HepG2 (cell line): ENCODE measurements at regions not wholly inside any gene's neighbourhood (a gene's known extent, or its start where the extent isn't known, plus 50 kb on each side); places are given as distances from the start of the nearest gene placed in this dataset.
A peak's percentile ranks its signal among the peaks of the same experiment; 100 is the strongest.

Experiments used
- AHDC1 ChIP-seq: sonication (generic); formaldehyde crosslinking; IDR thresholded peaks from 2 replicates; pipeline ENCODE4 v1.5.1; 2020; ENCODE audit warnings: mild to moderate bottlenecking, missing genetic modification reagents, borderline replicate concordance
- AKNA ChIP-seq: sonication (generic); formaldehyde crosslinking; IDR thresholded peaks from 2 replicates; pipeline ENCODE4 v1.4.0; 2020; ENCODE audit warnings: missing genetic modification reagents, borderline replicate concordance
- BCL6 ChIP-seq: IDR thresholded peaks from 2 replicates; pipeline ENCODE4 v1.6.1; 2016; ENCODE audit warnings: missing genetic modification reagents, missing compliant biosample characterization
- CBFB ChIP-seq: sonication (generic); formaldehyde crosslinking; IDR thresholded peaks from 2 replicates; pipeline ENCODE4 v1.4.0; 2020; ENCODE audit warnings: missing genetic modification reagents
- CREB3 ChIP-seq: sonication (generic); formaldehyde crosslinking; IDR thresholded peaks from 2 replicates; pipeline ENCODE4 v1.5.0; 2020; ENCODE audit warnings: missing genetic modification reagents
- ERF ChIP-seq: IDR thresholded peaks from 2 replicates; pipeline ENCODE4 v1.6.1; 2018; ENCODE audit warnings: missing biosample characterization, missing genetic modification reagents
- FOXK1 ChIP-seq: sonication (generic); formaldehyde crosslinking; IDR thresholded peaks from 2 replicates; pipeline ENCODE4 v1.4.0; 2020; ENCODE audit warnings: low read depth, missing genetic modification reagents, borderline replicate concordance
- FOXP1 ChIP-seq, 2 experiments: fragments of 450-650 bp in 1 of 2; IDR thresholded peaks; 2 replicates each; pipeline ENCODE4 v1.6.1; 2017 to 2018; ENCODE audit warnings: antibody characterized with exemption in 1 of 2
- FOXP4 ChIP-seq: sonication (generic); formaldehyde crosslinking; IDR thresholded peaks from 2 replicates; pipeline ENCODE4 v1.4.0; 2020; ENCODE audit warnings: missing genetic modification reagents
- MATR3 ChIP-seq: sonication (generic); formaldehyde crosslinking; IDR thresholded peaks from 2 replicates; pipeline ENCODE4 v1.4.0; 2020; ENCODE audit warnings: missing genetic modification reagents
- NKX3-1 ChIP-seq: sonication (generic); formaldehyde crosslinking; IDR thresholded peaks from 2 replicates; pipeline ENCODE4 v1.5.0; 2020; ENCODE audit warnings: missing genetic modification reagents
- NPAS2 ChIP-seq: sonication (generic); formaldehyde crosslinking; IDR thresholded peaks from 2 replicates; pipeline ENCODE4 v1.8.0; 2022; ENCODE audit warnings: mild to moderate bottlenecking, missing genetic modification reagents, borderline replicate concordance
- NR2F6 ChIP-seq, 2 experiments: IDR thresholded peaks; 2 replicates each; pipeline ENCODE4 v1.6.1; 2016; ENCODE audit warnings: antibody characterized with exemption in 1 of 2, mild to moderate bottlenecking in 1 of 2
- ZKSCAN1 ChIP-seq: fragments of 150-350 bp; IDR thresholded peaks from 2 replicates; pipeline ENCODE4 v1.6.1; 2014; ENCODE audit warnings: low read length
- ZNF292 ChIP-seq: sonication (generic); formaldehyde crosslinking; IDR thresholded peaks from 2 replicates; pipeline ENCODE4 v1.8.1; 2022; ENCODE audit warnings: mild to moderate bottlenecking, low read depth, missing genetic modification reagents, borderline replicate concordance

GRCh38 chr5:67605730-67606585 is 409.4 kb upstream of the CD180 start (continued):
- TF ChIP-seq AHDC1 (CRISPR knock-in tag) = peak; percentile 81; the same call in 1 of the 2 replicates
- no peak for TF ChIP-seq FOXP1 (IDR thresholded peaks at IDR 0.05)
- TF ChIP-seq FOXP1 (CRISPR knock-in tag; IDR thresholded peaks at IDR 0.05) = no peak; the same call in 1 of the 2 replicates
- TF ChIP-seq BCL6 (CRISPR knock-in tag) = peak; percentile 57; the same call in 1 of the 2 replicates
- TF ChIP-seq AKNA (CRISPR knock-in tag) = no peak
- peak; percentile 47; the same call in 1 of the 2 replicates for TF ChIP-seq ZNF292
- no peak for TF ChIP-seq CBFB
- TF ChIP-seq FOXP4 (CRISPR knock-in tag) = peak; percentile 36
- no peak for TF ChIP-seq ERF
- TF ChIP-seq NR2F6 (IDR thresholded peaks at IDR 0.05) = peak; percentile 73
- TF ChIP-seq NR2F6 (CRISPR knock-in tag; IDR thresholded peaks at IDR 0.05) = peak; percentile 41; the same call in 1 of the 2 replicates
- TF ChIP-seq MATR3 (CRISPR knock-in tag) = no peak
- no peak; the same call in 1 of the 2 replicates for TF ChIP-seq FOXK1
- TF ChIP-seq ZKSCAN1 = no peak
- TF ChIP-seq CREB3 = no peak
- TF ChIP-seq NPAS2 (CRISPR knock-in tag) = no peak
- TF ChIP-seq NKX3-1 (CRISPR knock-in tag) = no peak
